ENCODE measurements at regions not wholly inside any gene's neighbourhood (a gene's known extent, or its start where the extent isn't known, plus 50 kb on each side); places are given as distances from the start of the nearest gene placed in this dataset.

GRCh38 chr4:23477905-23478304 lies 411.9 kb downstream of the PPARGC1A start:
- H3K36me3 ChIP-seq (ENCODE audit: control insufficient read depth, insufficient read depth, low read length), result no peaks in the 10 kb centered on the region
- no peak overlapping the region for H3K27ac ChIP-seq (ENCODE audit: low read length)
- H3K4me1 ChIP-seq (ENCODE audit: control insufficient read depth, insufficient read depth, low read length), result no peaks in the 10 kb centered on the region
- H3K27me3 ChIP-seq (ENCODE audit: control insufficient read depth, insufficient read depth, low read length), result no peaks in the 10 kb centered on the region
- no peak for DNase-seq (ENCODE audit: low read depth, low spot score)
- no peaks in the 10 kb centered on the region for H3K9me3 ChIP-seq (ENCODE audit: control insufficient read depth, insufficient read depth, low read length)
- H3K4me3 ChIP-seq (ENCODE audit: low read length), result no peak overlapping the region

- no CpG with 5 or more reads among the region's 1 CpG for whole genome bisulfite sequencing (ENCODE audit: insufficient coverage, insufficient read length)
- DNase-seq (ENCODE audit: low read depth, low spot score), result no peak
- H3K9me3 ChIP-seq (ENCODE audit: control insufficient read depth, insufficient read depth, low read length), result no peaks in the 10 kb centered on the region
- H3K4me1 ChIP-seq (ENCODE audit: control insufficient read depth, insufficient read depth, low read length), result no peaks in the 10 kb centered on the region
- H3K4me3 ChIP-seq (ENCODE audit: low read length), result no peak overlapping the region
- H3K27ac ChIP-seq (ENCODE audit: low read length), result no peak overlapping the region
- H3K27me3 ChIP-seq (ENCODE audit: control insufficient read depth, insufficient read depth, low read length), result no peaks in the 10 kb centered on the region
- no peaks in the 10 kb centered on the region for H3K36me3 ChIP-seq (ENCODE audit: control insufficient read depth, insufficient read depth, low read length)
These were observed 413.2 kb downstream of the PPARGC1A start for GRCh38 chr4:23476515-23477090.

- Histone ChIP-seq H3K27me3 (ENCODE audit: control insufficient read depth, insufficient read depth, low read length) (no peaks in the 10 kb centered on the region), H3K9me3 (ENCODE audit: control insufficient read depth, insufficient read depth, low read length) (no peaks in the 10 kb centered on the region)
These were observed 426.8 kb downstream of the PPARGC1A start for GRCh38 chr4:23463071-23463470.

GRCh38 chr4:23458054-23458453 lies 431.8 kb downstream of the PPARGC1A start:
- no peaks in the 10 kb centered on the region for H3K36me3 ChIP-seq (ENCODE audit: control insufficient read depth, insufficient read depth, low read length)
- no CpG with 5 or more reads among the region's 1 CpG for WGBS (ENCODE audit: insufficient coverage, insufficient read length)
- no peaks in the 10 kb centered on the region for H3K4me1 ChIP-seq (ENCODE audit: control insufficient read depth, insufficient read depth, low read length)
- no peak overlapping the region for H3K27ac ChIP-seq (ENCODE audit: low read length)
- H3K27me3 ChIP-seq (ENCODE audit: control insufficient read depth, insufficient read depth, low read length), result no peaks in the 10 kb centered on the region
- H3K4me3 ChIP-seq (ENCODE audit: low read length), result no peak overlapping the region
- H3K9me3 ChIP-seq (ENCODE audit: control insufficient read depth, insufficient read depth, low read length), result no peaks in the 10 kb centered on the region
- DNase-seq (ENCODE audit: low read depth, low spot score), result no peak

More at GRCh38 chr4:23463071-23463470, 426.8 kb downstream of the PPARGC1A start:
- H3K4me1 ChIP-seq (ENCODE audit: control insufficient read depth, insufficient read depth, low read length), result no peaks in the 10 kb centered on the region
- H3K4me3 ChIP-seq (ENCODE audit: low read length), result no peak overlapping the region
- DNase-seq (ENCODE audit: low read depth, low spot score), result no peak
- no peaks in the 10 kb centered on the region for H3K36me3 ChIP-seq (ENCODE audit: control insufficient read depth, insufficient read depth, low read length)
- H3K27ac ChIP-seq (ENCODE audit: low read length), result no peak overlapping the region

GRCh38 chr4:23456864-23457263 lies 433.0 kb downstream of the PPARGC1A start:
- DNase-seq (ENCODE audit: low read depth, low spot score), result no peak
- Histone ChIP-seq H3K4me3 (ENCODE audit: low read length) (no peak overlapping the region), H3K9me3 (ENCODE audit: control insufficient read depth, insufficient read depth, low read length) (no peaks in the 10 kb centered on the region), H3K27ac (ENCODE audit: low read length) (no peak overlapping the region), H3K4me1 (ENCODE audit: control insufficient read depth, insufficient read depth, low read length) (no peaks in the 10 kb centered on the region), H3K36me3 (ENCODE audit: control insufficient read depth, insufficient read depth, low read length) (no peaks in the 10 kb centered on the region), H3K27me3 (ENCODE audit: control insufficient read depth, insufficient read depth, low read length) (no peaks in the 10 kb centered on the region)
- WGBS (ENCODE audit: insufficient coverage, insufficient read length), result no CpG with 5 or more reads among the region's 2 CpGs

GRCh38 chr4:23455456-23456158 lies 434.2 kb downstream of the PPARGC1A start:
- Histone ChIP-seq H3K4me3 (ENCODE audit: low read length) (no peak overlapping the region), H3K36me3 (ENCODE audit: control insufficient read depth, insufficient read depth, low read length) (no peaks in the 10 kb centered on the region)
- DNase-seq (ENCODE audit: low read depth, low spot score), result peak; percentile 31

GRCh38 chr4:23441530-23442069 lies 448.2 kb downstream of the PPARGC1A start:
- WGBS (ENCODE audit: insufficient coverage, insufficient read length), result no CpG with 5 or more reads among the region's 1 CpG
- Histone ChIP-seq H3K27me3 (ENCODE audit: control insufficient read depth, insufficient read depth, low read length) (no peaks in the 10 kb centered on the region), H3K4me3 (ENCODE audit: low read length) (no peak overlapping the region), H3K36me3 (ENCODE audit: control insufficient read depth, insufficient read depth, low read length) (no peaks in the 10 kb centered on the region), H3K9me3 (ENCODE audit: control insufficient read depth, insufficient read depth, low read length) (no peaks in the 10 kb centered on the region), H3K4me1 (ENCODE audit: control insufficient read depth, insufficient read depth, low read length) (no peaks in the 10 kb centered on the region), H3K27ac (ENCODE audit: low read length) (no peak overlapping the region)
- DNase-seq (ENCODE audit: low read depth, low spot score), result no peak

More at GRCh38 chr4:23455456-23456158, 434.2 kb downstream of the PPARGC1A start:
- no peaks in the 10 kb centered on the region for H3K9me3 ChIP-seq (ENCODE audit: control insufficient read depth, insufficient read depth, low read length)
- no peak overlapping the region for H3K27ac ChIP-seq (ENCODE audit: low read length)
- H3K4me1 ChIP-seq (ENCODE audit: control insufficient read depth, insufficient read depth, low read length), result no peaks in the 10 kb centered on the region
- H3K27me3 ChIP-seq (ENCODE audit: control insufficient read depth, insufficient read depth, low read length), result no peaks in the 10 kb centered on the region
- no CpG with 5 or more reads among the region's 5 CpGs for WGBS (ENCODE audit: insufficient coverage, insufficient read length)

GRCh38 chr4:23438764-23439163 lies 451.1 kb downstream of the PPARGC1A start:
- Histone ChIP-seq H3K4me3 (ENCODE audit: low read length) (no peak overlapping the region), H3K27ac (ENCODE audit: low read length) (no peak overlapping the region), H3K4me1 (ENCODE audit: control insufficient read depth, insufficient read depth, low read length) (no peaks in the 10 kb centered on the region), H3K9me3 (ENCODE audit: control insufficient read depth, insufficient read depth, low read length) (no peaks in the 10 kb centered on the region), H3K36me3 (ENCODE audit: control insufficient read depth, insufficient read depth, low read length) (no peaks in the 10 kb centered on the region), H3K27me3 (ENCODE audit: control insufficient read depth, insufficient read depth, low read length) (no peaks in the 10 kb centered on the region)
- WGBS (ENCODE audit: insufficient coverage, insufficient read length), result no CpG with 5 or more reads among the region's 1 CpG
- no peak for DNase-seq (ENCODE audit: low read depth, low spot score)

GRCh38 chr4:23429497-23429896 lies 460.4 kb downstream of the PPARGC1A start:
- H3K27me3 ChIP-seq (ENCODE audit: control insufficient read depth, insufficient read depth, low read length), result no peaks in the 10 kb centered on the region
- no peak overlapping the region for H3K4me3 ChIP-seq (ENCODE audit: low read length)
- no peaks in the 10 kb centered on the region for H3K4me1 ChIP-seq (ENCODE audit: control insufficient read depth, insufficient read depth, low read length)
- no peak for DNase-seq (ENCODE audit: low read depth, low spot score)
- H3K9me3 ChIP-seq (ENCODE audit: control insufficient read depth, insufficient read depth, low read length), result no peaks in the 10 kb centered on the region
- no peaks in the 10 kb centered on the region for H3K36me3 ChIP-seq (ENCODE audit: control insufficient read depth, insufficient read depth, low read length)
- no peak overlapping the region for H3K27ac ChIP-seq (ENCODE audit: low read length)

- Histone ChIP-seq H3K27ac (ENCODE audit: low read length) (no peak overlapping the region), H3K9me3 (ENCODE audit: control insufficient read depth, insufficient read depth, low read length) (no peaks in the 10 kb centered on the region), H3K4me1 (ENCODE audit: control insufficient read depth, insufficient read depth, low read length) (peaks cover 6% of the 10 kb centered on the region), H3K4me3 (ENCODE audit: low read length) (no peak overlapping the region), H3K36me3 (ENCODE audit: control insufficient read depth, insufficient read depth, low read length) (no peaks in the 10 kb centered on the region), H3K27me3 (ENCODE audit: control insufficient read depth, insufficient read depth, low read length) (no peaks in the 10 kb centered on the region)
- DNase-seq (ENCODE audit: low read depth, low spot score), result no peak
These were observed 464.3 kb downstream of the PPARGC1A start for GRCh38 chr4:23425570-23425969.

GRCh38 chr4:23423540-23423939 lies 466.3 kb downstream of the PPARGC1A start:
- DNase-seq (ENCODE audit: low read depth, low spot score), result no peak
- peaks cover 6% of the 10 kb centered on the region for H3K4me1 ChIP-seq (ENCODE audit: control insufficient read depth, insufficient read depth, low read length)
- H3K4me3 ChIP-seq (ENCODE audit: low read length), result no peak overlapping the region
- H3K36me3 ChIP-seq (ENCODE audit: control insufficient read depth, insufficient read depth, low read length), result no peaks in the 10 kb centered on the region
- H3K9me3 ChIP-seq (ENCODE audit: control insufficient read depth, insufficient read depth, low read length), result no peaks in the 10 kb centered on the region
- WGBS (ENCODE audit: insufficient coverage, insufficient read length), result no CpG with 5 or more reads among the region's 3 CpGs
- no peaks in the 10 kb centered on the region for H3K27me3 ChIP-seq (ENCODE audit: control insufficient read depth, insufficient read depth, low read length)
- H3K27ac ChIP-seq (ENCODE audit: low read length), result no peak overlapping the region

All from iPS DF 6.9 (cell line).